HG03095 (cell line): ENCODE measurements at regions not wholly inside any gene's neighbourhood (a gene's known extent, or its start where the extent isn't known, plus 50 kb on each side); places are given as distances from the start of the nearest gene placed in this dataset.

Experiments
- ATAC-seq: cut with Tn5 transposase; IDR thresholded peaks from one replicate; pipeline ENCODE4 v1.9.1; 2021; ENCODE audit warnings: moderate library complexity; ENCODE audit not compliant: unreplicated experiment

DNA sequence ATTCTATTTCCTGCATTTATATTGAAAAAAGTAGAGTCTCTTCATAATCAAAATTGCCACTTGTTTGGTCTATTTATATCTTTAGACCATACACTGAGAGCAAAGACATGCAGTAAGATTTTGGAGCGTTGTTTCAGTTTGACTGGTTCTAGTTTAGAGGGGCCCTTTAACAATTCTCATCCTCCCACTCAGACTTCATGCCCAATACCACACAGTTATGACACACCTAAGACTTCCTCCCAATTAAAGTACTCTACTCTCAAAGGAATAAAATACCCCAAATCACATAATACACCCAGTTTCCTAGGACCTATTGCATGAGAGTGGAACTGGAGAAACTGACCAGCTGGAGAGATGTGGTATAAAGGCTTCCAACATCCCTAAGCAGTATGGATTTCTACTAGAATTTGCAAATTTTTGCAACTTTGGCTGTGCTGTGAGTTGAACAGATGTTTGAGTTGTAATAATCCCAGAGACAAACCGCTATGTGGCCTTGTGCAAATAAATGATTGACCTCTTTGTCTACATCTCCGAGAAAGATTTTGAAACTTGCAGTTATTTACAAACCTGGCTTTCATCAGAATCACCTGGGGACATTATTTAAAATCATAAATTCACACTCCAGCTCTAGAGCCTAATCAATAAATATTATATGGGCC lies 170.0 kb upstream of the ROBO2 start:
- no peak for ATAC-seq

DNA sequence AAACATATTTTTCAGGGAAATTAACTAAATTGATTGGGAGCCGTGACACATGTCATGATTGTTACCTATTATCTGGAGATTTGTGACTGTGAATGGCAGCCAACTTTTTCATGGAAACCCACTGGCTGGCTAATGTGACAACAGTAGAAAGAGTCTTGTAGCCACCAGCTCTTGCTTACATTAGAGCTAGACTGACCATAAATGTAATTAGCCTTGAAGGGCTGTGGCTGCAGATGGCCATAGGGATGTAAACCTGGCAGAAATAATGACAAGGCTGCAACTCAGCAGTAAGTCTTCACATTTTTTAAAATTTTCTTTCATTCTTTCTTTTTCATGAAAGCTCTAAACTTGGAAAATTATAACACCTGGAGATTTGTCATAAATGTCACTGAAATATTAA lies 168.2 kb upstream of the ROBO2 start:
- ATAC-seq: no peak

DNA sequence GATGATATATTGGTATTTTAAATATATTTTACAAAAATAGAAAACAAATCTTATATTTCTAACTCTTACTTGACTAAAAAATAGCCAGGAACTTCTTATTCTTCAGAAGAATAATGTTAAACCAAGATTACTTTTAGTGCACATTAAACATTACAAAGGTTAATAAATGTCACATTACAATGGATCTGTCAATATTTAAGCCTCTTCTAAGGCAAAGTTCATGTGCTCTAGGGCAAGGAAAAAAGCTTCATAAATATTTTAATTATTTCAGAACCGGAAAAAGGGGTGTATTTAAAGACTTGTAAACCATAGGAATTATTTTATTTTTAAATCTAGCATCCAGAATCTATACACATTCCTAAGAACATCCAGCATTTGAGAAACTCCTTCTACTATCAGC lies 166.9 kb upstream of the ROBO2 start:
- no peak for ATAC-seq

DNA sequence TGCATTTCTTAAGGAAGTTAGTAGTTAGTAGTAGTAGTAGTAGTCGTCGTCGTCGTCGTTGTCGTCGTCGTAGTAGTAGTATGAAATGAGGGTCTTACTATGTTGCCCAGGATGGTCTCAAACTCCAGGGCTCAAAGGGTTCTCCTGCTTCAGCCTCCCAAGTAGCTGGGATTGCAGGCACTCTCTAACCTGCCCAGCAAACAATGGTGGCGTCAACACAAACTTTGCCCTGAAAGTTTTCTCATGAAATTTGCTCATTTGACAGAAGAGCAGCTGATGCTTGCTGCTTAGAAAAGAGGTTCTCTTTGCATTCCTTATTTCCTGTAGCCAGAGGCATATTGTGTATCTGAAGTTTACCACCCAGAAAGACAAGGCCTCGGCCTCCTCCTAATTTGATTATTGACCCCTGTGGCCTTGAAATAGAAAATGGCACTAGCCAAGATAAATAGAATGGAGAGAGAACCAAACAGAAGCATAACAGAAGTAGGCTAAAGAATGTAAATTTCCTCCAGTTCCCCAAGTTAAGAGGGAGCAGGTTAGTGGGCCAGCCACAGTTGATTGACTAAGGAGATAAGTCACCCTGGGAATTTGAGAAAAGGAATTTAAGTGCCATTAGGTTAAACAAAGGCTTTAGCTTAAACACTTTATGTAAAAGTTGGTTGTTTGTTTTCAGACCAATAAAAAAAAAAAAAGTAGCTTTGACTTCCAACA lies 166.2 kb upstream of the ROBO2 start:
- no peak for ATAC-seq

DNA sequence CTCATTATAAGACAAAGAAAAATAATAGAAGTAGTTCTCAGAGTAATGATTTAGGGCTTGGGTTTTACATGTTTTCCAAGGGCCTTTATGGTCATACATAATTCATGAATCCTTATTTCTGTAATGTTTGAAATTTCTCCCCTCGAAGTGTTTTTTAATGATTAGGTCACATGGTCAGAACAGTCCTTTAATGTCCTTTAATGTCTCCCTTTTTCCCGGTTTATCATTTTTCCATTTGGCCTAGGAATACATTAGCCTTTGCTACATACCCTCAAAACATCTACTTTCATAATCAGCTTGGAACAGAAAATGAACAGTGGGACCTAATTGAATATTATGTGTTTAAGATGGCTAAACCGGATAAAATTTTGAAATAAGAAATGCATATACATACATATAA lies 159.9 kb upstream of the ROBO2 start:
- ATAC-seq: no peak

DNA sequence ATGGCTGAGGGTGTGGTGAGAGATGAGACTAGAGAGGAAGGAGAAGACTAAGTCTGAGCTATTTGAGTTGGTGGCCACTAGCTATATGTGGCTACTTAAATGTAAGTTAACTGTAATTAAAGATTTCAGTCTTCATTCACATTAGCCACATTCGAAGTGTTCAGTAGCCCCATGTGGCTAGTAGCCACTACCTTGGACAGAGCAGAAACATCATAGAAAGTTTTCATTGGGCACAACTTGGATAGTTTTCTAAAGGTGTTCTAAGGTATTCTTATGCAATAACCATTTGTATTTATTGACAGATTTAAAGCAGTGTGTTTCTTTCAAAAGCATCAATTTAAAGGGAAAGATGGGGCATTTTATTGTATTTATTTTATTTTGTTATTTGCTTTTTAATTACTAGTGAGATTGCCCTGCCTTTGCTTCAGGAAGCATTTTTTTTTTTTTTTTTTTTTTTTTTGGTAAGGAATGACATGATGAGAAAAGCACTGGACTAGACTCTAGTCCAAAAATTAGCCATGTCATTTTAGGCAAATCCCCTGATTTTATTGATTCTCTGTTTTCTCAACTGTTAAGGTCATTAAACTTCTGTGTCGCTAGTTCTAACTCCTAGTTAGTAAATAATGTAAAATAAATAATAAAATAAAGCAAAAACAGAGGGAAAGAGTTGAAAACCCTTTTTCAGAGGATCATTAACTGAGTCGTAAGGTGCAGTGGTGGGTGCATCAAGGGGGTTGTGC lies 153.0 kb upstream of the ROBO2 start:
- ATAC-seq: no peak

DNA sequence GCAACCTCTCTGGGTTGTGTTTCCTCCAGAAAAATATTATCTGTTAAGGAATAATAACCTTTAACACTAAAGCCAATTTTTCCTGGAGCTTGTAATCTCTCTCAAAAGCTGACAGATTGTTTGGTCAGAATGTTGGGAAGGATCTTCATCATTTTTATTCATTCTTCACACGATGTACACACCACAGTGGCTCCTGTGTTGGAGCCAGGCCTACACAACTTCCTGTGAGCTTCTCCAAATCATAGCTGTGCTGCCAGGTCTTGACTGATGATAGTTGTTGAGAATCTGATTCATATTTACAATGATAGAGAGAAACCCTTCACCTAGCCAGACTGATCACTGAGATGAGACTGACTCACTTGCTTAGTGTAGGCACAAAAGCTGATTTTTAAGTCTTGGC lies 151.0 kb upstream of the ROBO2 start:
- no peak for ATAC-seq

DNA sequence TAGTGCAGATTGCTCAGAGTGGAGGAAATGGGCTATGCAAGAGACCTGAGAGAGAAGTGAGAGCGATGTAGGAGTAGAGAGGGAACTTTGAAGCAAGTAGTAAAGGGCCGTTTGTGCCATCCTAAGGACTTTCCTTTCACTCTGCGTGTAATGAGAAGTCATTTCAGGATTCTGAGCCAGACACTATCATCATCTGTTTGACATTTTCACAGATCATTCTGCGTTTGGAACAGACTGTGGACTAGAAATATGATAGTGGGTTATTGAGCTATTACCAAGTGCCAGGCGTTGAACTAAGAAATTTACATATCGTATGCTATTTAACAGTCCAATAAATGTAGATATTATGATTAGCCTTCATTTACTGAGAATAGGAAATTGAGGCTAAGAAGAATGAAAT lies 150.0 kb upstream of the ROBO2 start:
- ATAC-seq: no peak

DNA sequence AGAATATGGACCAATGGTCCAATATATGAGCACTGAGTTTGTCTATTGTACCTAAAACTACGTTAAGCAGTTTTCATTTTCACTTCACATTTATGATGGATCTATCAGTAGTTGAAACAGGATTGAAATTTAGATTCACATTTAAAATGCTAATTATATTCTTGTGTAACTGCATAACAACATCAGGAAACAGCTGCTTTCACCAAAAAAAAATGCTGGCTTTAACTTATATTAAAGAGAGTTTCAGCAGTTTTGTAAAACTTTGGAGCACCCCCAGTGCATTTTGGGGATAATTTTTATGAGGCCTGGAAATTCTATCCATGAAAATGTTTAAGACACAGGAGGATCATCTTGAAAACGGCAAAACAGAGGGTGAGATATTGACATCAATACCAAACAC lies 142.8 kb upstream of the ROBO2 start:
- no peak for ATAC-seq

DNA sequence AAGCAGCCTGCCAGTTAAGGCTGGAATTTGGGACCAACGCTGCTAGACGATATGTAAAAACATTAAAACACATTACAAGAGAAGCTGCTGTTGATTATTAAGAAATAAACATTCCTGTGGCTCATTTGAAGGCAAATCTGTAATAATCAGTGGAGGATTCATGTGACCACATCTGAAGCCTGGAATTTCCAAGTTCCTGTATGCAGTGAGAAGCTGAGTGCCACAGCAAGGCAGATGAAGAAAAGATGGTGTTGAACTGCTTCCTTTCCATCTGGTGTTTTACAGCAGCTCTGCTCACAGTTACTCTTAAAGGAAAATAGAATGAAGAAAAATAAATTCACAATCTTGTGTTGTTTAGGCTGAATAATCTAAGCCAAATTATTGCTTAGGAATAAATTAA lies 139.3 kb upstream of the ROBO2 start:
- ATAC-seq: no peak

DNA sequence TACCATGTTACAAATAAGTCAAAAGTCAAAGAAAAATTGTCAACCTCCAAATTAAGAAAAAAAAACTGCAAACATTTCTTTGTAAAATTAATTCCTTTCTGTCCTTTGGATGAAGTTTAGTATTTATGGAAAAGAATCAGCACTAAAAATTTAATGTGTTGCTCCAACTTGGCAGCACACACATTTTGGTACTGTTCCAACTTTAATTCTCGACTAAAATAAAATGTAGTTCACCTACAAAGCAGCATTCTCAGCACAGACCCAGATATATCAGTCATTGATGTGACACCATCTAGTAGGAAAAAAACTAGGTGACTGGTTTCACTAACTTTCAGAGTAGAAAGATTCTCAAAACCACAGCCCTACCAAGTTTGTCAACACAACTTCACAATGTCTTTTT lies 131.7 kb upstream of the ROBO2 start:
- ATAC-seq: no peak

DNA sequence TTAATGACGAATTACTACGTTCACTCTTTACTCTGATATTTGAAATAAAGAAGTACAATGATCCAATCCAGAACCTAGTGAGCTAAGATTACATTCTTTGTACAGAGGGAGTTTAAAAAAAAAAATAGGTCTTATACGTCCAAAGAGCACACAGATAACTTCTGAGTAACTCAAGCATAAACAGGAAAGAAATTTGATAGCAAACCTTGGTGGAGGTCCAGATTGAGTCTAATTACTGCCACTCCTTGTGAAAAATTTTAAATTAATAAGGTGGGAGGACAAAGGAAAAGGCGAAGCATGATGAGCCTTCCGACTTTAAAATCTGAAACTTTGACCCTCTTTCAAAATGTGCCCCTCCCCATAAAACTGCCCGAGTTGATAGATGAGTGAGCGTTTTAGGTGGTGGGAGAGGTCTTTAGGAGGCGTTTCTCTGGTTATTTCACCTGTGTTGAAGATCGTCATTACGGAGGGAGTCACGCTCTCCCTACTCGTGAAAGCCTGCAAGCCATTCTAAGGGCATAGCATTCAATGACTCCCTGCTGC lies 127.0 kb upstream of the ROBO2 start:
- no peak for ATAC-seq

DNA sequence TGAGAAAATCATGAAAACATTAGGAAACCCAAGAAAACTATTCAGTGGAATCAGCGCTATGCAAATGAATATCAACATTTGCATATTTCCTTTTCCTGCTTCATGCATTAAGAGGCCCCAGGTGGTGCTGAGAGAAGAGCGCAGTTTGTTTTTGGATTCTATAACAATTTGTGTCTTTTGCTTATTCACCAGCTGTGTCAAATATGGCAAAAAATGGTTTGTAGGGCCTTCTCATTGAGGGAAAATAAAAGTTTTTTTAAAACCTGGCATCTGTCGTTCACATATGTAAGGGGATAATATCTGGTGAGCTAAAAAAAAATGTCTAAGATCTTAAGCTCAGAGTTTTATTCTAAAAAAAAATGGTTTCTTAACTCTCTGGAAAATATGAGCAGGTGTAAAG lies 122.5 kb upstream of the ROBO2 start:
- no peak for ATAC-seq

DNA sequence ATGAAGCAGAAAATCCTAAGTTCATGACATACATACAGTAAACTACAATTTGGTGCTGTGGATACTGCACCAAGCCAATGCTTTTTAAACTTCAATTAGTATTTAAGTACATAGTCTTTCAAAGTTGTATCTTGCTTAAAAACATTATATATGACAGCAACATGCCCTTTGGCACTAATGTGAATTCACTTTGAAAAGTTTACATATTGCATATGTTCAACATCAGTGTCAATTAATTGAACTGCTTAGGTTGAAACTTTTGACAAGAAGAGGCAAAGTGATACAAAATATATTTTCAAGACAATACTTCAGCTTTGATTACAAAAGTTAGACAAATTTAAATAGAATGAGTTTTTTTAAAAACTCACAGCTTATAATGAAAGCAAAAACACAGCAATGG lies 119.4 kb upstream of the ROBO2 start:
- no peak for ATAC-seq

DNA sequence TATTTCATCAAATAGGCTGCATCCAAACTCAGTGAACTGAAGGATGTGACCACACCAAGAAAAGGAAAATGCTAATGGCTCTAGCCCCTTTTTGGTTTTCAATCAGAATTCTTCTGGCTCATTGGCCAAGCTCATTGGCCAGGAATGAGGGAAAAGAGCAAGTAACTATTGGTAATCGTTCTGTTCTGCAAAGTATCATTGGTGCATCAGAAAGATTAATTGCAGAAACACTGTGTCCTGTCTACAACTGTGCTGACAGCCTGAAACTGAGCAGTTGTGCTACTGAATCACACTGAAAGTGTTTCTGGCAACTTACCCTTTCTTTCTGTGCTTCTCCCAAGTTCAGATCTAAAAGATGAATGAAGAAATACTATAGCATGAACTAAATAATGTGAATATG lies 116.4 kb upstream of the ROBO2 start:
- no peak for ATAC-seq

DNA sequence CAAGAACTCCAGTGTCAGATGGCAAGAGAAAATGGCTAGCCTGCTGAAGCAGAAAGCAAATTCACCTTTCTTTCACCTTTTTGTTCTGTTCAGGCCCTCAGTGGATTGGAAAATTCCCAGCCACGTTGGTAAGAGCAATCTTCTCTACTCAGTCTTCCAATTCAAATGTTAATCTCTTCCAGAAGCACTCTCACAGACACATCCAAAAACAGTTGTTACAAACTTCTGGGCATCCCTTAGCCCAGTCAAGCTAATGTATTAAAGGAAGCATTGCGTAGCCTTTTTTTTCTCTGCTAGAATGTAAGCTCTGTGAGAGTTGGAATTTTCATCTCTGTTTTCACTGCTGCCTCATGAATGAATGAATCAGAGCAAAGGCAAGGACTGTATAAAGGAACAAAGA lies 109.2 kb upstream of the ROBO2 start:
- ATAC-seq: no peak

DNA sequence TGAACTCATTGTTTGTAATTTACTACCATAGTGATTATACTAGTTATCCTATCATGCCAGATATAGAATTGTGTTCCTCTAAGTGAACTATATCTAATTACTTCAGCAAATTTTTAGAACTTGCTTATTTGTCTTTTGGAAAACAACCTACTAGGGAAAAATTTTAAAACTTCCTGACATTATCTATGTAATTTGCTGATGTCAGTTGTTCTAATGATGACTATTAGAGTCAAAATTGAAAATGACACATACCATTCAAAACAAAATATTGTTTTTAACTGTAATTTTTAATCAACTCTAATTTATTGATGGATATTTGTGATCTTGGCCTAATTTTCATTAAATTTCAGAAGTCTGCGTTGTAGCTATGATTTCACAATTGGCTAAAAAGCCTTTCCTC lies 106.7 kb upstream of the ROBO2 start:
- no peak for ATAC-seq

DNA sequence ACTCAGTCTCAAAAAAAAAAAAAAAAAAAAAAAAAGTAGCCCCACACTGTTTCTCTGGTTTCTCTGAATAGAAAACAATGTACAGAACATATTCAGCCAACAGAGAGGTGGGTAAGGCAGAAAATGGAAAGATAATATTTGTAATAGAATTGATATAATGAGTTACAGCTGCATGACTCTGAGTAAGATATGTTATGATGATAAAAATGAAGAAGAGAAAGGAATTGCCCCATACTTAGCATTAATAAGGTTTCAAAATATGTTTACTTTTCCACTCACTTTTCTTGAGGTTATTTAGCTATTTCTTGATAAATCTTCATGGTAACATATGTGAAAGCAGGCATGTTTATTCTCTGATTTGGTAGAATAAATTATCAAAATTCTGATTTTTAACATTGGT lies 100.9 kb upstream of the ROBO2 start:
- no peak for ATAC-seq

DNA sequence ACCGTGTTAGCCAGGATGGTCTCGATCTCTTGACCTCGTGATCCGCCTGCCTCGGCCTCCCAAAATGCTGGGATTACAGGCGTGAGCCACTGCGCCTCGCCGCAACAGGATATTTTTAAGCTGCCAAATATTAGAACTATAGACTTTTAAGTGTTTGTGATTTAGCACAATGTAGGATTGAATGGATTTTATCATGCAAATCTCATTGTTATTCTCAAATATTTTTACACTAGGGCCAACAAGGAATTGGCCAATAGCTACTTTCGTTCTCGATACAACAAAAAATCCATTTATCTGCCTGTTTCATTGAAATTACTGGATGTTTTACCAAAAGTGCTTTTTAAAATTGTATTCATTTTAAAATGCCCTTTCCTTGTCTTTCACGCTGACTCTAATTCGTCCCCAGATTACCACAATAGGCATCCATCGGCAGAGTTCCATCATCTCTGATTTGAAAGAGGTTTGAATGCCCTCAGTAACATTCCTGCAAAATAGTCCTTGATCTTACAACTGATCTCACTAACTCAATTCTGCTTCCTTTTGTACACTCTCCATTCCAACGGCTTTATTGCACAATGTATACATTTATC lies 99.6 kb upstream of the ROBO2 start:
- ATAC-seq: no peak

DNA sequence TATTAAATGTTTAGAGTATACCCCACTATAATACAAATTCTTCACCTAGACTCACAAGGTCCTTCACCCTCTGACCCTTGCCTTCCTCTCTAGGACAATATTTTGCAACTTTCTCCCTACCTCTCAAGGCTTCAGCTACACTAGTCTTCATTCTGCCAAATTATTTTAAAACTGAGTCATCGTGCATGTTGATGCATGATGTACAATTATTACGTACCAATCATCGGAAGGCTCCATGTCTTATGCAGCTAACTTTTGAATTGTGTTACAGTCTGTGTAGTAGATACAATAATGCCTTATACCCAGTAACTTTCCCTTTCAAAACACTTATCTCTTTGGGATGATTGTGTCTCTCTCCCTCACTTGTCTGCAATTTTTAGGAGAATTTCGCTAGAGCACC lies 98.5 kb upstream of the ROBO2 start:
- no peak for ATAC-seq

DNA sequence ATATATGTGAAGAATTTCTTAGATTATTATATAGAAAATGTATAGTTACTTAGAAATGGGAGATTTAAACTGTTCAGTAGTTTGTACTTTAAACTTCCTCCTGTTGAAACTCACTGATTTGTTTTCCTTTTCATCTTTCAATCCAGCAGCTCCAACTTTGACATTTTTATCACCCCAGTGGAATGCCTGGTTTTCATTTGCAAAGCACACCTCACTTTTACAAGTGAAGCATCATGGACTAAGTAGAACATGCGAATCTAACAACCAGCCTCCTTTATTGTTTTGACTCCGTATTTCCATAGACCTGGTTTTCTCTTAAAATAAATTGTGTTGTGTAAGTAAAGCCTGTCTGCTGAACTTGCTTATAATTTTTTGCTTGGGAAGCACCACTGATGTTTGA lies 97.8 kb upstream of the ROBO2 start:
- ATAC-seq: no peak

DNA sequence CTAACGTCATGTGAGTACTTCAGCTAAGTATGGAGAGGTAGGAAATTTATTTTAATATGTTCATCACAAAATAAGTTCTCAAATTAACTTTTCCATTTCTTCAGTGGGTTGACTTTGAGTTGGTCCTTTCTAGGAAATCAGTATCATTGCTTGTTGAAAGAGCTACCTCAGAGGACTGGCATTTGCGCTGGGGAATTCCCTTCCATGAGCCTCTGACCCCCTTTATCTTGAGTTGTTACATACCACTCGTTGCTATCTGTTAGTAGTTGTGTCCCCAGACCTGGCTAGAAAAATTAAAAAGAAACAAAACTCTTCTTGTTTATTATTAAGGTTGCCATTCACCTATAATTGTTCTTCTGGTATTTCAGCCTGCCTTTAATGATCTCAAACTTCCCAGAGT lies 96.8 kb upstream of the ROBO2 start:
- ATAC-seq: no peak
